ENCODE measurements at regions not wholly inside any gene's neighbourhood (a gene's known extent, or its start where the extent isn't known, plus 50 kb on each side); places are given as distances from the start of the nearest gene placed in this dataset.

DNA sequence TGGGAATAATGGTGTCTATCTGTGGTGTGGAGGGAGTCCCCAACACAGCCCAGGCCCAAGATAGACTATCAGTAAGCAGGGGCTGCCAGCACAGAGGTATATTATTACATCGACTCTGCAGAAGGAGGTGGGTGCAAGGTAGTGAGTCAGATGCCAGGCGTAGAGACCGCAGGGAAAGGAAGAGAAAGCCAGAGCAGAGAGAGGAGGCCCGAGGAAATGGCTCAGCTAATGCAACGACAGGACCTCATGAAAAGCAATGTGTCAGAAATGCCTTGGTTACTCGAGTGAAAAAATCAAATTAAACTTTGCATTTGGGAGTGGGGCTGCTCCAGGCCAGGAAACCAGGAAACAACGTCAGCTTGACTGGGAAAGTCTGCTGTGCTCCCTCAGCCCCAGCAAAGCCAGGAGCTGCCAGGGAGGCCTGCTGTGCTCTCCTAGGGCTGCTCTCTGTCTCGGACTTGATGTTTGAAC is 173.2 kb downstream of the SUDS3 start:
- Histone ChIP-seq H3K27me3 (ENCODE audit: control insufficient read depth in 3 of 3, insufficient read depth in 3 of 3, low read length in 3 of 3) (no peaks in the 10 kb centered on the region), H3K4me3 (ENCODE audit: low read length in 3 of 3) (no peak overlapping the region), H3K36me3 (ENCODE audit: control insufficient read depth in 3 of 3, insufficient read depth in 3 of 3, low read length in 3 of 3) (no peaks in the 10 kb centered on the region), H3K9me3 (ENCODE audit: control insufficient read depth in 3 of 3, low read length in 3 of 3) (peaks cover 0 to 3% (median 1%) of the 10 kb centered on the region in 3 donors), H3K9ac (ENCODE audit: low read depth in 1 of 3, low read length in 3 of 3) (no peak overlapping the region), H3K27ac (ENCODE audit: low read depth, low read length) (no peak overlapping the region), H3K4me1 (ENCODE audit: control insufficient read depth in 3 of 3, insufficient read depth in 3 of 3, low read length in 3 of 3) (no peaks in the 10 kb centered on the region)

DNA sequence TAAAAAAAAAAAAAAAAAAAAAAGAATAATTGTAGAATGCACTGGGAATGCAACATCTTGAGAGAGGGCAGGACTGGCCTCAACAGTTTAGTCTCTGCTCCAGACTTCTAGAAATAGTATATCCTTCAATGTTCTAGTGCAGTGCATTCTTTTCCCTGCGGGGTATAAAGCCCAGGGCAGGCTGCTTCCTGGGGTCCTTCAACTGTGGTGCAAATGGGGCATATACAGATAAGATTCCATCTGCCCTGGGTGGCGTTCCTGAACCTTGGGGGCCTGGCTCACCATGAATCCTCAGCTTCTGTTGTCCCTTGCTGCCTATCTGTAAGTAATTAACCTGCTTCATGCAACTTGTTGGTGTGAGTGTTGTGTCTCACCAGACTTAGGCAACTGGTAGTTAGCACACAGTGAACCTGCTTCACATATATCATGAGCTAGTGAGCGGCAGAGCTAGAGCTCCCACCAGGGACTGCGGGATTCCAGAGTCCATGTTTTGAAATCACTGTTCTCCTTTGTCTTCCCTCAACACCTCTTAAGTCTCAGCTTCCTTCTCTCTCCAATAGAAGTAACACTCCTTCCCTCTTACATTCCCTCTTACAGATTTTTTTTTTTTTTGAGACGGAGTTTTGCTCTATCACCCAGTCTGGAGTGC is 177.6 kb downstream of the SUDS3 start:
- Histone ChIP-seq H3K4me1 (ENCODE audit: control insufficient read depth in 3 of 3, insufficient read depth in 3 of 3, low read length in 3 of 3) (no peaks in the 10 kb centered on the region), H3K9me3 (ENCODE audit: control insufficient read depth in 3 of 3, low read length in 3 of 3) (peaks cover 0 to 3% (median 1%) of the 10 kb centered on the region in 3 donors), H3K27ac (ENCODE audit: low read depth, low read length) (no peak overlapping the region), H3K9ac (ENCODE audit: low read depth in 1 of 3, low read length in 3 of 3) (no peak overlapping the region), H3K4me3 (ENCODE audit: low read length in 3 of 3) (no peak overlapping the region), H3K27me3 (ENCODE audit: control insufficient read depth in 3 of 3, insufficient read depth in 3 of 3, low read length in 3 of 3) (no peaks in the 10 kb centered on the region), H3K36me3 (ENCODE audit: control insufficient read depth in 3 of 3, insufficient read depth in 3 of 3, low read length in 3 of 3) (no peaks in the 10 kb centered on the region)

DNA sequence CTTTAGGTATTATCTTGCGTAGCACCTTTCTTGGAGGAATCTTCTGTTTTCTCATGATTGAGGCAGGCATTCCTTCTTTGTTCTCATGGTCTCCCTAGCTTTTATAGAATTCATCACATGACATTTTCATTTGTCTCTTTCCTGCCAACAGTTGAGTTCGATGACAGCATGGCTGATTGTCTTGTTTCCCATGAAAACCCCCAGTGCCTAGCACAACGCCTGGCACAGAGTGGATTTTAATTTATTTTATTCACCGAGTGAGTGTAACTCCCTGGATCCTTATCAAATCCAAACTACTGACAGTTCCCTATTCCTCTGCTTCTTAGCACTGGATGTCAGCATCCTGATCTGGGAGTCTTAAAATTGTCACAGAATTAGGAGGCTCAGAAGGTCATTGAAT is 182.6 kb downstream of the SUDS3 start:
- no peak overlapping the region for H3K4me3 ChIP-seq (ENCODE audit: low read length in 3 of 3)
- H3K4me1 ChIP-seq (ENCODE audit: control insufficient read depth in 3 of 3, insufficient read depth in 3 of 3, low read length in 3 of 3), result peaks cover 0 to 2% (median 0%) of the 10 kb centered on the region in 3 donors
- no peak overlapping the region for H3K9ac ChIP-seq (ENCODE audit: low read depth in 1 of 3, low read length in 3 of 3)
- H3K27me3 ChIP-seq (ENCODE audit: control insufficient read depth in 3 of 3, insufficient read depth in 3 of 3, low read length in 3 of 3), result no peaks in the 10 kb centered on the region
- H3K27ac ChIP-seq (ENCODE audit: low read depth, low read length), result no peak overlapping the region
- no peaks in the 10 kb centered on the region for H3K36me3 ChIP-seq (ENCODE audit: control insufficient read depth in 3 of 3, insufficient read depth in 3 of 3, low read length in 3 of 3)
- no peaks in the 10 kb centered on the region for H3K9me3 ChIP-seq (ENCODE audit: control insufficient read depth in 3 of 3, low read length in 3 of 3)

DNA sequence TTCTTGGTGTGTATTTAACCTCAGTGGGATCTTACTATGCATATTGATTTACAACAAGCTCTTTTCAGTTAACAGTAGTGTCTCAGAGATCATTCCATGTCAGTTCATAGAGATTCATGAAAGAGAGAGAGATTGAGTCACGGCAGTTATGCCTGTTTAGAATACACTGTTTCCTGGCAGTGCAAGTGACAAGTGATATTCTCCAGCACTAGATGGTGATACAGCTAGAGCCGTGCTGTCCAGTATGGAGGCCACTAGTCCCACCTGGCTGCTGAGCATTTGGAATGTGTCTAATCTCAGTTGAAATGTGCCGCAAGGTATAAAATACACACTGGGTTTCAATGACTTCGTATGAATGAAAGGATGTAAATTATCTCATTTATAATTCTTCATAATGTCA is 184.4 kb downstream of the SUDS3 start:
- no peak overlapping the region for H3K4me3 ChIP-seq (ENCODE audit: low read length in 3 of 3)
- no peaks in the 10 kb centered on the region for H3K36me3 ChIP-seq (ENCODE audit: control insufficient read depth in 3 of 3, insufficient read depth in 3 of 3, low read length in 3 of 3)
- no peak overlapping the region for H3K27ac ChIP-seq (ENCODE audit: low read depth, low read length)
- H3K4me1 ChIP-seq (ENCODE audit: control insufficient read depth in 3 of 3, insufficient read depth in 3 of 3, low read length in 3 of 3), result peaks cover 0 to 2% (median 0%) of the 10 kb centered on the region in 3 donors
- H3K27me3 ChIP-seq (ENCODE audit: control insufficient read depth in 3 of 3, insufficient read depth in 3 of 3, low read length in 3 of 3), result no peaks in the 10 kb centered on the region
- H3K9ac ChIP-seq (ENCODE audit: low read depth in 1 of 3, low read length in 3 of 3), result no peak overlapping the region
- no peaks in the 10 kb centered on the region for H3K9me3 ChIP-seq (ENCODE audit: control insufficient read depth in 3 of 3, low read length in 3 of 3)

DNA sequence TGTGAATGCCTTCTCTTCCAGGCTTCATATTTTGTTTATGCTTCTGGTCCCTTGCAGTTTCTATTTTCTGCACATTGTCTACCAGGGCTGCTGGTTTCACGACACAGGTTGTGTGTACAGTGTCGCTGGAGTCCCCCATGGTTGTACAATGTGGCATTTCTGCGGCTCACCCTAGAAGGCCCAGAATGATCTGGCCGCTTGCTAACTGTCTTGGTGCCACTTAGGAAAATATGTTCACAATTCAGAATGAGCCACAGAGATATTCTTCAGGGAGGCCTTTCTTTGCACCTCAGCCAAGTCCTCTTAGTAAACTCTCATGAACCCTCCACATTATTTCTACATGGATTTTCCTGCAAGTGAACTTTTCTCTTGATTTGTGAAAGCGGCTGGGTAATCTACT is 195.4 kb downstream of the SUDS3 start:
- H3K36me3 ChIP-seq (ENCODE audit: control insufficient read depth in 3 of 3, insufficient read depth in 3 of 3, low read length in 3 of 3), result no peaks in the 10 kb centered on the region
- no peak overlapping the region for H3K9ac ChIP-seq (ENCODE audit: low read depth in 1 of 3, low read length in 3 of 3)
- no peak overlapping the region for H3K27ac ChIP-seq (ENCODE audit: low read depth, low read length)
- H3K4me1 ChIP-seq (ENCODE audit: control insufficient read depth in 3 of 3, insufficient read depth in 3 of 3, low read length in 3 of 3), result no peaks in the 10 kb centered on the region
- peaks cover 0 to 2% (median 0%) of the 10 kb centered on the region in 3 donors for H3K9me3 ChIP-seq (ENCODE audit: control insufficient read depth in 3 of 3, low read length in 3 of 3)
- no peak overlapping the region for H3K4me3 ChIP-seq (ENCODE audit: low read length in 3 of 3)
- no peaks in the 10 kb centered on the region for H3K27me3 ChIP-seq (ENCODE audit: control insufficient read depth in 3 of 3, insufficient read depth in 3 of 3, low read length in 3 of 3)

DNA sequence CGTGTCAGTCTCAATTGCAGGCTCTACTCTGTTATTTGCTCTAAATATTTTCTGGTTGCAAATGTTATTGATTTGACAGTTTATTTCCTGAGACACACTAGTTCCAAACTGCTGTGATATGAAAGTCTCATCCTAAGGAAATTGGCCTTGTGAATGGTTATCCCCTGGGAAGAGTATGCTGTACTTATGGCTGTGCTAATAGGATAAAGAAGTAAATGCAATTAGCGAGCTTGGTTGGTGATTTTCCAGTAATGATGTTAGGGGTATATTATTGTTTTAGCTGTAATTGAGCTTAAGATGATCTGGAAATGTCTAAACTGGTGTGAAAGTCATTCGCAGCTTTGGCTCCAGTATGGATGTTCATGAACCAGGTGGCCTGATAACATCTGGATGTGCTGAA is 197.9 kb downstream of the SUDS3 start:
- Histone ChIP-seq H3K4me3 (ENCODE audit: low read length in 3 of 3) (no peak overlapping the region), H3K9ac (ENCODE audit: low read depth in 1 of 3, low read length in 3 of 3) (no peak overlapping the region), H3K4me1 (ENCODE audit: control insufficient read depth in 3 of 3, insufficient read depth in 3 of 3, low read length in 3 of 3) (no peaks in the 10 kb centered on the region), H3K9me3 (ENCODE audit: control insufficient read depth in 3 of 3, low read length in 3 of 3) (peaks cover 0 to 2% (median 0%) of the 10 kb centered on the region in 3 donors), H3K36me3 (ENCODE audit: control insufficient read depth in 3 of 3, insufficient read depth in 3 of 3, low read length in 3 of 3) (no peaks in the 10 kb centered on the region), H3K27me3 (ENCODE audit: control insufficient read depth in 3 of 3, insufficient read depth in 3 of 3, low read length in 3 of 3) (no peaks in the 10 kb centered on the region), H3K27ac (ENCODE audit: low read depth, low read length) (no peak overlapping the region)

DNA sequence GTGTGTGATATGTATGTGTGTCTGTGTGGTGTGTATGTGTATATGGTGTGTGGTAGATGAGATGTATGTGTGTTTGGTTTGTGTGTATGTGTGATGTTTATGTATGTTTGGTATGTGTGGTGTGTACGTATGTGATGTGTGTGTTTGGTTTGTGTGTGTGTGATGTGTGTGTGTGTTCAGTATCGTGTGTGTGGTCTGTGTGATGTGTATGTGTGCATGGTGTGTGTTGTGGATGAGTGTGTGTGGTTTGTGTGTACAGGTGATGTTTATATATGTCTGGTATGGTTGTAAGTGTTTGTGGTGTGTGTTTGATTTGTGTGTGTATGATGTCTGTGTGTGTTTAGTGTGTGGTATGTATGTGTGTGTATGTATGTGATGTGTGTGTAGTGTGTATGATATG is 199.4 kb downstream of the SUDS3 start:
- Histone ChIP-seq H3K9me3 (ENCODE audit: control insufficient read depth in 3 of 3, low read length in 3 of 3) (peaks cover 0 to 2% (median 0%) of the 10 kb centered on the region in 3 donors), H3K4me3 (ENCODE audit: low read length in 3 of 3) (no peak overlapping the region), H3K36me3 (ENCODE audit: control insufficient read depth in 3 of 3, insufficient read depth in 3 of 3, low read length in 3 of 3) (no peaks in the 10 kb centered on the region), H3K27me3 (ENCODE audit: control insufficient read depth in 3 of 3, insufficient read depth in 3 of 3, low read length in 3 of 3) (no peaks in the 10 kb centered on the region), H3K27ac (ENCODE audit: low read depth, low read length) (no peak overlapping the region), H3K9ac (ENCODE audit: low read depth in 1 of 3, low read length in 3 of 3) (no peak overlapping the region), H3K4me1 (ENCODE audit: control insufficient read depth in 3 of 3, insufficient read depth in 3 of 3, low read length in 3 of 3) (no peaks in the 10 kb centered on the region)

DNA sequence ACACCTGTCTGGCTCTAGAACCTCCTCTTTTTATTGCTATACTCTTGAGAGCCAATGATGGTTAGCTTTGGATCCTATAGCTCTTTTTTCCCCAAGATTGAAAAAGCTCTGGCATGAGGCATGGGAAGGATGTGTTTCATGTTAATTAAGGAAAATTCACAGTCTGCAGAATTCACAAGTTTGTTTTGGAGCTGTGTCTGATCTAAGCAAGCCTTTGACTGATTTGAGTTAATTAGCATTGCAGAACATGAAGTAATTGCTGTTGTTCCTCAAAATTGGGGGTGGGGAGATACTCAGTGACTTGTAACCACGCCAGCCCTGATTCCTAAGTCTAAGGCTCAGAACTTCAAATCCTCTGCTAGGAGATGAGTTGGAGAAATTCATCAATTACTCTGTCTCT is 205.0 kb downstream of the SUDS3 start:
- Histone ChIP-seq H3K27me3 (ENCODE audit: control insufficient read depth in 3 of 3, insufficient read depth in 3 of 3, low read length in 3 of 3) (no peaks in the 10 kb centered on the region), H3K4me1 (ENCODE audit: control insufficient read depth in 3 of 3, insufficient read depth in 3 of 3, low read length in 3 of 3) (no peaks in the 10 kb centered on the region), H3K9ac (ENCODE audit: low read depth in 1 of 3, low read length in 3 of 3) (no peak overlapping the region), H3K4me3 (ENCODE audit: low read length in 3 of 3) (no peak overlapping the region), H3K36me3 (ENCODE audit: control insufficient read depth in 3 of 3, insufficient read depth in 3 of 3, low read length in 3 of 3) (no peaks in the 10 kb centered on the region), H3K9me3 (ENCODE audit: control insufficient read depth in 3 of 3, low read length in 3 of 3) (peaks cover 0 to 1% (median under 1%) of the 10 kb centered on the region in 3 donors), H3K27ac (ENCODE audit: low read depth, low read length) (no peak overlapping the region)

DNA sequence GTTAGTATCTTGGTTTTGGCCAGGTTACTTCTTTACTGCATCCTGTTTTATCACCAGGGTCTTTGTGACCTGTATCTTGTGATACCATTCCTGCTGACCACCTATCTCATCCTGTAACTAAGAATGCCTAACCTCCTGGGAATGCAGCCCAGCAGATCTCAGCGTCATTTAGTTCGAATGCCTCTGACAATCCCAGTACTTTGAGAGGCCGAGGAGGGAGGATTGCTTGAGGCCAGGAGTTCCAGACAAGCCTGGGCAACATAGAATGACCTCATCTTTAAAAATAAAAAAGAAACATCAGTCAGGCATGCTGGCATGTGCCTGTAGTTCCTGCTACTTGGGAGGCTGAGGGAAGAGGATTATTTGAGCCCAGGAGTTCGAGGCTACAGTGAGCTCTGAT is 206.5 kb downstream of the SUDS3 start:
- Histone ChIP-seq H3K36me3 (ENCODE audit: control insufficient read depth in 3 of 3, insufficient read depth in 3 of 3, low read length in 3 of 3) (no peaks in the 10 kb centered on the region), H3K4me1 (ENCODE audit: control insufficient read depth in 3 of 3, insufficient read depth in 3 of 3, low read length in 3 of 3) (no peaks in the 10 kb centered on the region), H3K27ac (ENCODE audit: low read depth, low read length) (no peak overlapping the region), H3K9ac (ENCODE audit: low read depth in 1 of 3, low read length in 3 of 3) (no peak overlapping the region), H3K27me3 (ENCODE audit: control insufficient read depth in 3 of 3, insufficient read depth in 3 of 3, low read length in 3 of 3) (no peaks in the 10 kb centered on the region), H3K9me3 (ENCODE audit: control insufficient read depth in 3 of 3, low read length in 3 of 3) (peaks cover 0 to 7% (median 1%) of the 10 kb centered on the region in 3 donors), H3K4me3 (ENCODE audit: low read length in 3 of 3) (no peak overlapping the region)

DNA sequence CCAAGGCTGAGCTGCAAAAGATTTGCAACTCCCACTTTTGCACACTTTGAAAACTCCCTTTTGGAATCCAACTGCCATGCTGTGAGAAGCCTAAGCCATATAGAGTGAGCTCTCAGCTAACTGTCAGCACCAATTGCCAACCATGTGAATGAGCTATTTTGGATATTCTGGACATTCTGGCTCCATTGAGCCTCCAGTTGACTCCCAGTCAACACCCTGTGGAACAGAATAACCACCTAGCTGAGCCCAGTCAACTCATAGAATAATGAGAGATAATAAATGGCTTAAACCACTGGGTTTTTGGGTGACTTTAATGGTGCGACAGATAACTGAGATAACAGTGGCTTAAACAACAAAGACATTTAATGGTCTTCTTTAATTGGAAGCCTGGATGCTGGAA is 210.1 kb downstream of the SUDS3 start:
- Histone ChIP-seq H3K27ac (ENCODE audit: low read depth, low read length) (no peak overlapping the region), H3K36me3 (ENCODE audit: control insufficient read depth in 3 of 3, insufficient read depth in 3 of 3, low read length in 3 of 3) (no peaks in the 10 kb centered on the region), H3K4me3 (ENCODE audit: low read length in 3 of 3) (no peak overlapping the region), H3K9ac (ENCODE audit: low read depth in 1 of 3, low read length in 3 of 3) (no peak overlapping the region), H3K9me3 (ENCODE audit: control insufficient read depth in 3 of 3, low read length in 3 of 3) (peaks cover 0 to 7% (median 1%) of the 10 kb centered on the region in 3 donors), H3K27me3 (ENCODE audit: control insufficient read depth in 3 of 3, insufficient read depth in 3 of 3, low read length in 3 of 3) (no peaks in the 10 kb centered on the region), H3K4me1 (ENCODE audit: control insufficient read depth in 3 of 3, insufficient read depth in 3 of 3, low read length in 3 of 3) (no peaks in the 10 kb centered on the region)
